ENCODE measurements at regions not wholly inside any gene's neighbourhood (a gene's known extent, or its start where the extent isn't known, plus 50 kb on each side); places are given as distances from the start of the nearest gene placed in this dataset.

DNA sequence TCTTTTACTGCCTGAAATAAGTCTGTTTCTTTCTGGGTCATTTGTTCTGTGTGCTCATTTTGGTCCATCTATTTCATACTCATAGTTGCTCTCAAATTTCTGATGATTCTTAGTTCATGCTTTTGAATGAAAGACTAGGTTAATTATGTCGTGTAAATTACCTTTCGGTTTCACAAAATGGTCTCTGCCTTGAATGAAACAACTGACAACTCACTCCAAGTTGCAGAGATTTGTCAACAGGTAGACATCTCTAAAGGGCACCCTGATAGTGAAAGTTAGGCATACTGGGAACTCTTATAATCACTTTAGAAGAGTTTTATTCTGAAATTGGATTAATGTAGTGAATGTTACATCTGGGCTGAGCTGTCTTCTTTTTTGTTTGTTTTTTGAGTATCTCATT is 726.9 kb downstream of the PDHA2 start:
- TF ChIP-seq, protein P1, sequence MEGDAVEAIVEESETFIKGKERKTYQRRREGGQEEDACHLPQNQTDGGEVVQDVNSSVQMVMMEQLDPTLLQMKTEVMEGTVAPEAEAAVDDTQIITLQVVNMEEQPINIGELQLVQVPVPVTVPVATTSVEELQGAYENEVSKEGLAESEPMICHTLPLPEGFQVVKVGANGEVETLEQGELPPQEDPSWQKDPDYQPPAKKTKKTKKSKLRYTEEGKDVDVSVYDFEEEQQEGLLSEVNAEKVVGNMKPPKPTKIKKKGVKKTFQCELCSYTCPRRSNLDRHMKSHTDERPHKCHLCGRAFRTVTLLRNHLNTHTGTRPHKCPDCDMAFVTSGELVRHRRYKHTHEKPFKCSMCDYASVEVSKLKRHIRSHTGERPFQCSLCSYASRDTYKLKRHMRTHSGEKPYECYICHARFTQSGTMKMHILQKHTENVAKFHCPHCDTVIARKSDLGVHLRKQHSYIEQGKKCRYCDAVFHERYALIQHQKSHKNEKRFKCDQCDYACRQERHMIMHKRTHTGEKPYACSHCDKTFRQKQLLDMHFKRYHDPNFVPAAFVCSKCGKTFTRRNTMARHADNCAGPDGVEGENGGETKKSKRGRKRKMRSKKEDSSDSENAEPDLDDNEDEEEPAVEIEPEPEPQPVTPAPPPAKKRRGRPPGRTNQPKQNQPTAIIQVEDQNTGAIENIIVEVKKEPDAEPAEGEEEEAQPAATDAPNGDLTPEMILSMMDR (IDR thresholded peaks at IDR 0.05) = no peak
- no peak for TF ChIP-seq POLR2A (IDR thresholded peaks at IDR 0.05)

Data from body of pancreas (tissue), 4 donors.